HepG2 (cell line): ENCODE measurements at regions not wholly inside any gene's neighbourhood (a gene's known extent, or its start where the extent isn't known, plus 50 kb on each side); places are given as distances from the start of the nearest gene placed in this dataset.

Experiments
- CHD2 ChIP-seq: IDR thresholded peaks from 2 replicates; pipeline ENCODE4 v1.6.1; 2011; ENCODE audit warnings: low read depth, low read length, improper control_type of control experiment
- EP300 ChIP-seq, 3 experiments: sonication (generic) in 1 of 3; formaldehyde crosslinking in 1 of 3; IDR thresholded peaks; 2 replicates each; pipeline versions ENCODE4 v1.5.1 to v1.6.1; 2011 to 2020; ENCODE audit warnings: low read depth in 2 of 3, low read length in 2 of 3, borderline replicate concordance in 1 of 3, improper control_type of control experiment in 1 of 3, mild to moderate bottlenecking in 1 of 3, missing genetic modification reagents in 1 of 3, moderate library complexity in 1 of 3
- FOXM1 ChIP-seq: sonication (generic); formaldehyde crosslinking; IDR thresholded peaks from 2 replicates; pipeline ENCODE4 v1.5.0; 2020; ENCODE audit warnings: missing genetic modification reagents
- GFI1 ChIP-seq: sonication (generic); formaldehyde crosslinking; IDR thresholded peaks from 2 replicates; pipeline ENCODE4 v1.5.0; 2020; ENCODE audit warnings: missing genetic modification reagents, mild to moderate bottlenecking, borderline replicate concordance
- KDM3A ChIP-seq: IDR thresholded peaks from 2 replicates; pipeline ENCODE4 v1.6.1; 2018; ENCODE audit warnings: low read depth, missing compliant biosample characterization
- NFRKB ChIP-seq: fragments of 450-650 bp; IDR thresholded peaks from 2 replicates; pipeline ENCODE4 v1.6.1; 2017
- PHB2 ChIP-seq: fragments of 450-650 bp; IDR thresholded peaks from 2 replicates; pipeline ENCODE4 v1.6.1; 2018; ENCODE audit not compliant: partially characterized antibody
- POLR2A ChIP-seq, 2 experiments: IDR thresholded peaks; 2 replicates each; pipeline ENCODE4 v1.6.1; 2011; ENCODE audit warnings: low read depth in 2 of 2, low read length in 2 of 2, mild to moderate bottlenecking in 1 of 2, moderate library complexity in 1 of 2; ENCODE audit not compliant: insufficient read depth in 1 of 2
- RAD51 ChIP-seq: fragments of 450-650 bp; IDR thresholded peaks from 2 replicates; pipeline ENCODE4 v1.6.1; 2016; ENCODE audit warnings: borderline replicate concordance
- XRCC5 ChIP-seq: fragments of 200-400 bp; formaldehyde crosslinking; optimal IDR thresholded peaks from 2 replicates; pipeline ENCODE3; 2017; ENCODE audit warnings: mild to moderate bottlenecking, low read length
- TF ChIP-seq, protein P1 (sequence below): sonication (generic); formaldehyde crosslinking; IDR thresholded peaks from 2 replicates; pipeline ENCODE4 v1.4.0; 2020; ENCODE audit warnings: missing genetic modification reagents

DNA sequence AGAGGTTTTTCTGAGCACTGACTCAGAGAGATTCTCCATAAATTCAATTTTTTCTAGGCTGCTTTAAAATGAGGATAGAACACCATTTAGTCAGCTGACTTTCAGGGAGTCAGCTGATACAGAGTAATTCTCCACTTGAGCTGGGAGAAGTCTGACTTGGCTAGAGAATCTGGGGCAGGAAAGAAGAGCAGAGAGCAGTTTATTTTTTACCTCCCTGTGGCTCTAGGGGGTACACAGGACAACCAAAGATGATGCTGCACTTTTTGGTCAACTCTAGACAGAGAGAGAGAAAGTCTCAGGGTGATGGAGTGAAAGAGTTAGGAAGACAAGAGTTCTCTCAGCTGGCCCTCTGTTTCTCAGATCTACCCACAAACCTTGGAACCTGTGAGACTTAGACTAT lies 67.3 kb upstream of the EED start:
- TF ChIP-seq RAD51 (no peak), FOXM1 (CRISPR knock-in tag) (no peak), NFRKB (no peak), GFI1 (CRISPR knock-in tag) (no peak), XRCC5 (no peak), POLR2A (IDR thresholded peaks at IDR 0.05; ENCODE audit: insufficient read depth in 1 of 2, low read depth in 2 of 2, low read length in 2 of 2) (no peak), EP300 (IDR thresholded peaks at IDR 0.05; ENCODE audit: low read depth in 2 of 2, low read length in 2 of 2) (no peak), EP300 (CRISPR knock-in tag; IDR thresholded peaks at IDR 0.05; ENCODE audit: borderline replicate concordance) (no peak), CHD2 (no peak), KDM3A (no peak), PHB2 (no peak)
- TF ChIP-seq, protein P1, sequence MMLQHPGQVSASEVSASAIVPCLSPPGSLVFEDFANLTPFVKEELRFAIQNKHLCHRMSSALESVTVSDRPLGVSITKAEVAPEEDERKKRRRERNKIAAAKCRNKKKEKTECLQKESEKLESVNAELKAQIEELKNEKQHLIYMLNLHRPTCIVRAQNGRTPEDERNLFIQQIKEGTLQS (CRISPR knock-in tag) = no peak
